ENCODE measurements at regions not wholly inside any gene's neighbourhood (a gene's known extent, or its start where the extent isn't known, plus 50 kb on each side); places are given as distances from the start of the nearest gene placed in this dataset.

DNA sequence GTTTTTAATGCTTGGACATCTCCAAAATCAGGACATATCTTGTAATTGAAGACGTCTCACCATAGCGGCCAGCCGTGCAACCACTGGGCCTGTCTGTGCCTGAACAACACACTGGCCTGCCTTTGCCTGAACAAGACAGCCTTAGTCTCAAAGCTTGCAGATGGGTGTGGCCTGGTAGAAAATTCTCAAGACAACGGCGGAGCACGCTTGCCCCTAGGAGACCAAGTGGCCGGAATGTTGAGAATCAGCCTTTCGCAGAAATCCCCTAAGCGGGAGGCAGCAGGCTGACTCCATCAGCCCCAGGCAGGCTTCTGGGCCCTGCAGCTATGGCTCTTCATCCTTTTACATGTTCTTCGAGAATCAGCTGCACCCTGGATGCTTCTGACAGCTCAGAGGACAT is 98.0 kb upstream of the C1orf174 start:
- TF ChIP-seq, protein P1, sequence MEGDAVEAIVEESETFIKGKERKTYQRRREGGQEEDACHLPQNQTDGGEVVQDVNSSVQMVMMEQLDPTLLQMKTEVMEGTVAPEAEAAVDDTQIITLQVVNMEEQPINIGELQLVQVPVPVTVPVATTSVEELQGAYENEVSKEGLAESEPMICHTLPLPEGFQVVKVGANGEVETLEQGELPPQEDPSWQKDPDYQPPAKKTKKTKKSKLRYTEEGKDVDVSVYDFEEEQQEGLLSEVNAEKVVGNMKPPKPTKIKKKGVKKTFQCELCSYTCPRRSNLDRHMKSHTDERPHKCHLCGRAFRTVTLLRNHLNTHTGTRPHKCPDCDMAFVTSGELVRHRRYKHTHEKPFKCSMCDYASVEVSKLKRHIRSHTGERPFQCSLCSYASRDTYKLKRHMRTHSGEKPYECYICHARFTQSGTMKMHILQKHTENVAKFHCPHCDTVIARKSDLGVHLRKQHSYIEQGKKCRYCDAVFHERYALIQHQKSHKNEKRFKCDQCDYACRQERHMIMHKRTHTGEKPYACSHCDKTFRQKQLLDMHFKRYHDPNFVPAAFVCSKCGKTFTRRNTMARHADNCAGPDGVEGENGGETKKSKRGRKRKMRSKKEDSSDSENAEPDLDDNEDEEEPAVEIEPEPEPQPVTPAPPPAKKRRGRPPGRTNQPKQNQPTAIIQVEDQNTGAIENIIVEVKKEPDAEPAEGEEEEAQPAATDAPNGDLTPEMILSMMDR (IDR thresholded peaks at IDR 0.05; ENCODE audit: extremely low read depth in 1 of 2, insufficient read depth in 1 of 2, low read depth in 1 of 2, low read length in 2 of 2), result no peak
- no peak for TF ChIP-seq POLR2A (IDR thresholded peaks at IDR 0.05; ENCODE audit: low read depth, low read length)
- TF ChIP-seq FOS (IDR thresholded peaks at IDR 0.05; ENCODE audit: borderline replicate concordance, insufficient read depth, low read length), result no peak
- TF ChIP-seq EZH2 (IDR thresholded peaks at IDR 0.05; ENCODE audit: borderline replicate concordance, low read depth, low read length, severe bottlenecking), result no peak
- TF ChIP-seq, protein P2, sequence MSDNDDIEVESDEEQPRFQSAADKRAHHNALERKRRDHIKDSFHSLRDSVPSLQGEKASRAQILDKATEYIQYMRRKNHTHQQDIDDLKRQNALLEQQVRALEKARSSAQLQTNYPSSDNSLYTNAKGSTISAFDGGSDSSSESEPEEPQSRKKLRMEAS (IDR thresholded peaks at IDR 0.05; ENCODE audit: insufficient read depth, insufficient read length), result no peak
- no peak for TF ChIP-seq POLR2AphosphoS5 (IDR thresholded peaks at IDR 0.05; ENCODE audit: insufficient read depth, low read depth, low read length)
- TF ChIP-seq JUN (IDR thresholded peaks at IDR 0.05; ENCODE audit: borderline replicate concordance, insufficient read depth, insufficient read length, low read depth), result no peak
